ENCODE measurements at regions not wholly inside any gene's neighbourhood (a gene's known extent, or its start where the extent isn't known, plus 50 kb on each side); places are given as distances from the start of the nearest gene placed in this dataset.
A peak's percentile ranks its signal among the peaks of the same experiment; 100 is the strongest.

DNA sequence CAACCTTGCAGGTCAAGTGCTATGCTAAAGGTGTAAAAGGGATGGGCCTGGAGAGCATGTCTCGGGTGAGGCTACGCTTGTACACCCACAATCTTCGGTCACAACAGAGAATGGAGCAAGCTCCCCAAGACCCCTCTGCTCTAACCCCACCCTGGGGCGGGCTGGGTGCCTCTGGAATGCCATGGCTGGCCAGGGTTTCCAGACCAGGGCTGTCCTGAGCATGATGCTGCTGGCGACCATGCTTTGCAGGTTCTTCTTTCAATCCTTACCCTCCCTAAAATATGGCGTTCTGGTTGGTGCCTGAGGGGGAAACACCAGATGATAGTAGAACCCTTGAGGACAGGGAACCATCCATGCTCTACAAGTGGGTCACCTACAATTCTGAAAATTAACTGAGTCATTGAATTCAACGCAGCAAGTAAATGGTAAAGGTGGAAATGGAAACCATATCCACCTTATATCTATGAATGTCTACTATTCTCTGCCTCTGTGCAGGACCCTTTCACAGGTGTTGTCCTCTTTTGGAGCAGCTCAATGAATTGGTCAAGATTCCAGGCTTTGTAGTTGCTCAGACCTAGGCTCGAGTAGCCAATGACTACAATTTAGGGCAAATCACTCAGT is 111.6 kb upstream of the EGLN3 start:
- TF ChIP-seq, protein P1, sequence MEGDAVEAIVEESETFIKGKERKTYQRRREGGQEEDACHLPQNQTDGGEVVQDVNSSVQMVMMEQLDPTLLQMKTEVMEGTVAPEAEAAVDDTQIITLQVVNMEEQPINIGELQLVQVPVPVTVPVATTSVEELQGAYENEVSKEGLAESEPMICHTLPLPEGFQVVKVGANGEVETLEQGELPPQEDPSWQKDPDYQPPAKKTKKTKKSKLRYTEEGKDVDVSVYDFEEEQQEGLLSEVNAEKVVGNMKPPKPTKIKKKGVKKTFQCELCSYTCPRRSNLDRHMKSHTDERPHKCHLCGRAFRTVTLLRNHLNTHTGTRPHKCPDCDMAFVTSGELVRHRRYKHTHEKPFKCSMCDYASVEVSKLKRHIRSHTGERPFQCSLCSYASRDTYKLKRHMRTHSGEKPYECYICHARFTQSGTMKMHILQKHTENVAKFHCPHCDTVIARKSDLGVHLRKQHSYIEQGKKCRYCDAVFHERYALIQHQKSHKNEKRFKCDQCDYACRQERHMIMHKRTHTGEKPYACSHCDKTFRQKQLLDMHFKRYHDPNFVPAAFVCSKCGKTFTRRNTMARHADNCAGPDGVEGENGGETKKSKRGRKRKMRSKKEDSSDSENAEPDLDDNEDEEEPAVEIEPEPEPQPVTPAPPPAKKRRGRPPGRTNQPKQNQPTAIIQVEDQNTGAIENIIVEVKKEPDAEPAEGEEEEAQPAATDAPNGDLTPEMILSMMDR (IDR thresholded peaks at IDR 0.05): no peak
- no peak overlapping the region for H3K27ac ChIP-seq
- peaks cover 12 to 14% of the 10 kb centered on the region in 2 experiments for H3K4me1 ChIP-seq (ENCODE audit: control insufficient read depth in 1 of 2, insufficient read depth in 1 of 2, low read depth in 1 of 2, low read length in 1 of 2)
- H3K9me3 ChIP-seq: no peaks in the 10 kb centered on the region
- H3K4me3 ChIP-seq (ENCODE audit: low read depth in 1 of 2, low read length in 1 of 2): no peak overlapping the region
- peaks cover 68% of the 10 kb centered on the region for H3K27me3 ChIP-seq
- H3K36me3 ChIP-seq: no peaks in the 10 kb centered on the region

DNA sequence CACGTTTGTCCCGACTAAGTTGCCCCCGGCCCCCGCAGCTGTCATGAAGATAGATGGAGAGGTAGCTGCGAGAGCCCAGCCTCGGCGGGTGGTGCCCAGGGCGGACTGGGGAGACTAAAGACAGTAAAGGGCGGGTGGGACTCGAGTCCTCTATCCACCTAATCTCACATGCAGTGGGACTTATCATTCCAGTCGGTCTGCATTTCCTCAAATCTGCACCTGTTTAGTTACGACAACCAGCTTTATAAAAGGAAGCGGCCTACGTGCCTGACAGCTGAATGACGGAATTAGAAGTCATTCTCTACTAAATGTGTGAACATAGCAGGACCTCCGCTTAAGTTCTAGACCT is 109.8 kb upstream of the EGLN3 start:
- H3K36me3 ChIP-seq: no peaks in the 10 kb centered on the region
- H3K27me3 ChIP-seq: peaks cover 77% of the 10 kb centered on the region
- no peak overlapping the region for H3K27ac ChIP-seq
- H3K9me3 ChIP-seq: no peaks in the 10 kb centered on the region
- H3K4me3 ChIP-seq (ENCODE audit: low read depth in 1 of 2, low read length in 1 of 2): peak overlapping the region; percentile 59 to 65
- H3K4me1 ChIP-seq (ENCODE audit: control insufficient read depth in 1 of 2, insufficient read depth in 1 of 2, low read depth in 1 of 2, low read length in 1 of 2): peaks cover 12 to 14% of the 10 kb centered on the region in 2 experiments
- TF ChIP-seq, protein P1 (IDR thresholded peaks at IDR 0.05): no peak

DNA sequence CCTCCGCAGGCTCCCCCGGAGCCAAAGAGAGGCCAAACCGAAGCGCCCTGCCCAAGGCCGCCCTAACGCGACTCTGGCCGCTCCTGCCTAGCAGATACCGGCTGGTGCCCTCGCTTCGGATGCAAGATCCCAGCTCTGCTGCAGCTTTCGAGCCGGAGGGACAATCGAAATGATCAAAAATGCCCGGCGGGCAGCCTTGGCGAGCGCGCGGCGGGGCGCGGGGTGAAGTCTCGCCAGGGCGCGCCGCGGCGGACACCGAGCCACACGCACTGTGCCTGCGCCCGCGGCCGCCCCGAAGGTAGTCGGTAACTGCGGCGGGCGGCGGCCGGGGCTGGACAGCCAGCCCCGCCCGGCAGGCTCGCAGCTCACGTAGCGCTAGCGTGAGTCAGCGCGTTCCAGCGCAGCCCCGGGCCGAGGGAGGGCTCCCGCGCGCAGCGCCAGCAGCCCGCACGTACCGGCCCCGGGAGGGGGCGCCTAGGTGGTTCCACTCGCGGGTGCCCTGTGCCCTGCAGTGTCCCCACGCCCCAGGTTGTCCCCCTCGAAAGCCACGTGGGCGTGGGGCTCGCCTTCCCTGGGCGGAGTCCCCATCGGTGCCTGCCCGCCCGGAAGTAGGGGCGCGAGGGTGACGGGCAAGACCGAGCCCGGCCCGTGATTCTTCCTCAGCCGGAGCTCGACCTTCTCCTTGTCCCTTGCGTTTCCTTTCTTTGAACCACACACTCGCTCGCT is 109.2 kb upstream of the EGLN3 start:
- TF ChIP-seq, protein P1 (IDR thresholded peaks at IDR 0.05): no peak
- no peaks in the 10 kb centered on the region for H3K36me3 ChIP-seq
- peaks cover 82% of the 10 kb centered on the region for H3K27me3 ChIP-seq
- peaks cover 12 to 14% of the 10 kb centered on the region in 2 experiments for H3K4me1 ChIP-seq (ENCODE audit: control insufficient read depth in 1 of 2, insufficient read depth in 1 of 2, low read depth in 1 of 2, low read length in 1 of 2)
- H3K27ac ChIP-seq: no peak overlapping the region
- peak overlapping the region; percentile 59 to 65 for H3K4me3 ChIP-seq (ENCODE audit: low read depth in 1 of 2, low read length in 1 of 2)
- no peaks in the 10 kb centered on the region for H3K9me3 ChIP-seq

DNA sequence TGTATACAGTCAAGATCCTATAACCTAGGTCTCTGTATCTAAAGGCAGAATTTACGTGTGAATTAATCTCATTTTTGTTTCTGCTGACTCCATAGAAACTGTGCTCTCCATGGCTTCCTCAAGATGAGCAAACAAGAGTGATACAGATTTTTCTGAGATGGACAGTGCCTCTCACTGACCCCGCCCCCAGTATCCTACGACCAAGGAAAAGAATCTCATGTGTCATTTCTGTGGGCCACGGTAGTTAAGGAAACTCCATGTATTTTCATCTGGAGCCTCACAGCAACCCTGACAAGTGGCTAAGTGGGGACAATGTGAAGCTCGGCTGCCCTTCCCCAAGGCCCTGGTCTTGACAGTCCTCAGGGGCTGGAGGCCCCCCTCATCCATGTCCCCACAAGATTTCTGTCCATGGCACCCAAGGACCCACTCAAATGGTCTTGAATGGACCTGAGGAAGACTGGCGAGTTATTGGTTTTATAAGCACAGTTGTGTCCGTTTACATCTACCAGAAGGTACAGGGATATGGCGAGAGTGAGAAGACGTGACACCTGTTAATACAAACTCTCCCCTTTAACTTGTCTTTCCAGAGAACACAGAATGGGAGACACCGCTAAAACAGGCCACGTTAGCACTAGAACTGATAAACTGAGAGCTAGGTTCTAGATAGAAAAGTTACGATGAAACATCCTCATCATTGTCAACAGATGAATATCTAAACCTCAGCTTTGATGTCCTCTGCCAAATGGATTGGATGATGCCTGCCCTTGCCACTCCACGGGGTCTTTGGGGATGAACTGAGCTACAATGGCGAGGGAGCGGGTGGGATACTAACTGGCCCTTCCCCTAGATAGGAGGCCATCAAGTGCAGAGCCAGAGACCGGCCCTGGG is 108.4 kb upstream of the EGLN3 start:
- no peak overlapping the region for H3K27ac ChIP-seq
- no peaks in the 10 kb centered on the region for H3K9me3 ChIP-seq
- H3K4me1 ChIP-seq (ENCODE audit: control insufficient read depth in 1 of 2, insufficient read depth in 1 of 2, low read depth in 1 of 2, low read length in 1 of 2): peaks cover 12 to 14% of the 10 kb centered on the region in 2 experiments

DNA sequence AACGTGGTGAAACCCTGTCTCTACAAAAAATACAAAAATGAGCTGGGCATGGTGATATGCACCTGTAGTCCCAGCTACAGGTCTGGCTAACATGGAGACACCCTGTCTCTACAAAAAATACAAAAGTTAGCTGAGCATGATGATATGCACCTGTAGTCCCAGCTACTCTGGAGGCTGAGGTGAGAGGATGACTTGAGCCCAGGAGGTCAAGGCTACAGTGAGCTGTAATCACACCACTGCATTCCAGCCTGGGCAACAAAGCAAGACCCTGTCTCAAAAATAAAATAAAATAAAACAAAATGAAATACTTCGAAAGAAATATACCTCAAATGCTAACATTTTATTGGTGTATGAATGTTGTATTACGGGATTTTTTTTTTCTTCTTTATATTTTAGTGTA is 107.6 kb upstream of the EGLN3 start:
- no peaks in the 10 kb centered on the region for H3K9me3 ChIP-seq
- H3K27ac ChIP-seq: no peak overlapping the region
- H3K4me3 ChIP-seq (ENCODE audit: low read depth in 1 of 2, low read length in 1 of 2): no peak overlapping the region
- TF ChIP-seq, protein P1 (IDR thresholded peaks at IDR 0.05): no peak
- no peaks in the 10 kb centered on the region for H3K36me3 ChIP-seq
- peaks cover 12 to 14% of the 10 kb centered on the region in 2 experiments for H3K4me1 ChIP-seq (ENCODE audit: control insufficient read depth in 1 of 2, insufficient read depth in 1 of 2, low read depth in 1 of 2, low read length in 1 of 2)
- peaks cover 75% of the 10 kb centered on the region for H3K27me3 ChIP-seq

More for the DNA sequence above, 108.4 kb upstream of the EGLN3 start:
- no peaks in the 10 kb centered on the region for H3K36me3 ChIP-seq
- peak overlapping the region; percentile 59 to 65 for H3K4me3 ChIP-seq (ENCODE audit: low read depth in 1 of 2, low read length in 1 of 2)
- H3K27me3 ChIP-seq: peaks cover 80% of the 10 kb centered on the region
- TF ChIP-seq, protein P1 (IDR thresholded peaks at IDR 0.05): no peak
